Mesodermal cell (in vitro differentiated cells): ENCODE measurements at regions not wholly inside any gene's neighbourhood (a gene's known extent, or its start where the extent isn't known, plus 50 kb on each side); places are given as distances from the start of the nearest gene placed in this dataset.

ENCODE experiments used
- H3K27ac ChIP-seq: 2 replicates; pipeline ENCODE4 v1.7.0; 2013; ENCODE audit warnings: mild to moderate bottlenecking, low read depth, low read length, moderate library complexity; ENCODE audit not compliant: severe bottlenecking
- H3K36me3 ChIP-seq: 2 replicates; pipeline ENCODE4 v1.7.1; 2013; ENCODE audit warnings: mild to moderate bottlenecking, low read length, moderate library complexity; ENCODE audit not compliant: control insufficient read depth, insufficient read depth
- H3K4me1 ChIP-seq: one replicate; pipeline ENCODE4 v1.7.1; 2013; ENCODE audit warnings: mild to moderate bottlenecking, low read length; ENCODE audit not compliant: insufficient read depth, control insufficient read depth, poor library complexity, severe bottlenecking
- H3K4me3 ChIP-seq: 2 replicates; pipeline ENCODE4 v1.7.0; 2013; ENCODE audit warnings: low read length, control low read depth, mild to moderate bottlenecking; ENCODE audit not compliant: insufficient read depth, poor library complexity, severe bottlenecking; ENCODE audit errors: extremely low read depth
- H3K9me3 ChIP-seq: 2 replicates; pipeline ENCODE4 v1.7.1; 2013; ENCODE audit warnings: mild to moderate bottlenecking, low read length, moderate library complexity; ENCODE audit not compliant: control insufficient read depth
- WGBS, 2 experiments: methylation state at CpG; one replicate each; pipeline ENCODE4 v1.1.5; 2013; ENCODE audit warnings: missing lambda C conversion rate in 2 of 2; ENCODE audit not compliant: insufficient coverage in 2 of 2; 5-methylcytosine and 5-hydroxymethylcytosine counted together

DNA sequence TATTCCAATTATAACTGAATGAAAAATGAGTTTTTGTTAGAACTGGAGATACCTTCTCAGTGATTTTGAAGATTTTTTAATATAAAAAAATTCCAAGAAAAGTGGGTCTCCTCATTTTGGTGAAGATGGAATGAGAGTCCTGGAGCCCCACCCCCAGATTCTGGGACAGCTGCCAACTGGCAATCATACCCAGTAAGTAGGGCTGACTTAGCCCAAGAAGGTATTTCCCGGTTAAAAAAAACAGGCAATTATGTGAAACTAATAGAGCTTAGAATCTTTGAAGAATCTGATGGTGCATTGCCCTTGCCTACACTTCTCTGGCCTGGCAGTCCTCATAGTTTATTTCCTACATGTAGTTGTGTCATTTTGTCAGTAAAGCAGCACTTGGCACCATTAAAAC lies 52.8 kb upstream of the VWDE start:
- Histone ChIP-seq H3K4me3 (no peak overlapping the region), H3K9me3 (no peaks in the 10 kb centered on the region), H3K36me3 (no peaks in the 10 kb centered on the region), H3K4me1 (no peaks in the 10 kb centered on the region), H3K27ac (no peak overlapping the region)
- 80 to 100% methylated on average over 1 of the region's 1 CpG for WGBS, 2 experiments

DNA sequence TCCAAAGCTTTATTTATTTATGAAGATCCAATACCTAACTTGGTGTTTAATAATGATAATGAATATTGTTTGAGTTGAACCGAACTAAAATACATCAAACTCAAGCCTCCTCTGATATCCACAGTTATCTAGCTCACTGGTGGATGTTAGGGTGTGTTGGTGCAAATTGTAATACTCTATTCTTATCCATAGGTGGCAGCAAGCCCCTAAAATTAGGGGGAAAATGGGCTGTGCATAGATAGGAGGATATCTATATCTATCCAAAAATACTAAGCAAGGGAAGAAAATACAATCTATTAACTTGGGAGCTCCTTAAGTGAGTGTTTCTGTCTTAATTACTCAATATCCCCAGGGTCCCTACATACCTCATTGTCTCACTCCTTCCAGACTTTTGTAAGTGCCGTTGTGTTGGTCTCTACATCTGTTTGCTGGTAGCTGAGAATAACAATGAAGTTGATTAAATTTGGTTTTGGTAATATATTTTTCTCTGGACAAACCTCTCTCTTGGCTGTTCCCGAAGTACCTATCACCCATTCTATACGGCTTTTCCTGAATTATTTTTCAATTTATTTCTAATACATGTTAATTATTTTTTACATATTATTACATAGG lies 55.0 kb upstream of the VWDE start:
- Histone ChIP-seq H3K36me3 (no peaks in the 10 kb centered on the region), H3K4me1 (no peaks in the 10 kb centered on the region)
- WGBS, 2 experiments, result no CpG with 5 or more reads among the region's 4 CpGs

DNA sequence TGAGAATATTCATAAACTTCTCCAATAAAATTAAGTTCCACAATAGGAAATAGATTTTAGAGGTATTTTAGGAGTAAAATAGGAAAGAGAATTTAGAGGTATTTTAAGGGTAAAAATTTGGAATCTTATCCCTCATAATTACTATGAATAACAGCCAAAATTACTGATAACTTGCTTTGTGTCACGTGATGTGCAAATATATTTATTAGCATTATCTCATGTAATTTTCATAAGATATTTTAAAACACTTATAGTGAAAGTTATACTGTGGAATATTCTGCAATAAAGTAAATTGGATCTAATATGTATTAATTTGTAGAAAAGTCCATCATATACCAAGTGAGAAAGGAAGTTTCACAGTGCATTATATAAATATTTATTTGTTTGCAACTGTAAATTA lies 64.2 kb upstream of the VWDE start:
- Histone ChIP-seq H3K4me1 (no peaks in the 10 kb centered on the region), H3K4me3 (no peak overlapping the region), H3K27ac (no peak overlapping the region), H3K9me3 (no peaks in the 10 kb centered on the region), H3K36me3 (no peaks in the 10 kb centered on the region)
- WGBS, 2 experiments, result no CpG with 5 or more reads among the region's 1 CpG

More for the DNA sequence above, 55.0 kb upstream of the VWDE start:
- Histone ChIP-seq H3K4me3 (no peak overlapping the region), H3K27ac (no peak overlapping the region), H3K9me3 (no peaks in the 10 kb centered on the region)

DNA sequence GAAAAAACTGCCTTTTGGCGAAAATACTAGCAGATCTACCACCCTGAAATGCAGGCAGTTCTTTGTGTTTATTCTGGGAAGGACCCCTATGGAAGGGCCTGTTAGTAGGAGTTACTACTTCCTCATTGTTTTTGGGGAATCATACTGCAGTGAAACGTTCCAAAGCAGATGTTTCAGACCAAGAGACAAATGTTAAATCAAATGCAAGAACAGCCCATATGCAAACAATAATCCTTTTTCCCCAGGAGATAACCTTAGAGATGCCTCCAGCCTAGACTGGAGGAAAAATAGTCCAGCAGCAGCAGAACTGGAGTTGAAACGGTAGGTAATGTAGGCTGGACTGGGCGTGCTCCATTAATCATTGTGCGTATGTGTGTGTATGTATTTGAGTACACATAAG lies 65.9 kb upstream of the VWDE start:
- 89 to 100% methylated on average over 2 to 4 of the region's 5 CpGs for WGBS, 2 experiments
- H3K9me3 ChIP-seq, result no peaks in the 10 kb centered on the region
- H3K36me3 ChIP-seq, result no peaks in the 10 kb centered on the region
- H3K4me1 ChIP-seq, result peaks cover 6% of the 10 kb centered on the region
- H3K4me3 ChIP-seq, result no peak overlapping the region
- H3K27ac ChIP-seq, result no peak overlapping the region

DNA sequence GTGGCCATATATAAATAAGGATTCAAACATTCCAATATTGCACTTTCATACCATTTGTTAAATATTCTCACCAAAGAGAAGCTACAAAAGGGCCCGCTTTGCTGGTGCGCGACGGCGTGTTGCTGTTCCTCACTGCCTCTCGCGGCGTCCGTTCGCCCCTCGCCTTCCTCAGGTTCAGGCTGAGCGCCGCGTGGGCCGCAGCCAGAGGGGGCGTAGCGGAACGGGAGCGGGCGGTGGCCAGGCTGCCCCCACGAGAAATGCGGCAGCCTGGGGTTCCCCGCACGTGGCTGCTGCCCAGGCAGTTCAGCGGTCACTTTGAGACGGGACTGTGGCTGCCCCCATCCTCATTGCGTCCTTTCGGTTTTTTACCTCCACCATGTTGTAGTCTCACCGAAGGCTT lies 67.3 kb upstream of the VWDE start:
- Histone ChIP-seq H3K9me3 (no peaks in the 10 kb centered on the region), H3K36me3 (no peaks in the 10 kb centered on the region), H3K4me3 (no peak overlapping the region), H3K4me1 (peaks cover 11% of the 10 kb centered on the region), H3K27ac (no peak overlapping the region)
- WGBS, 2 experiments, result 96 to 98% methylated on average over 23 of the region's 29 CpGs

DNA sequence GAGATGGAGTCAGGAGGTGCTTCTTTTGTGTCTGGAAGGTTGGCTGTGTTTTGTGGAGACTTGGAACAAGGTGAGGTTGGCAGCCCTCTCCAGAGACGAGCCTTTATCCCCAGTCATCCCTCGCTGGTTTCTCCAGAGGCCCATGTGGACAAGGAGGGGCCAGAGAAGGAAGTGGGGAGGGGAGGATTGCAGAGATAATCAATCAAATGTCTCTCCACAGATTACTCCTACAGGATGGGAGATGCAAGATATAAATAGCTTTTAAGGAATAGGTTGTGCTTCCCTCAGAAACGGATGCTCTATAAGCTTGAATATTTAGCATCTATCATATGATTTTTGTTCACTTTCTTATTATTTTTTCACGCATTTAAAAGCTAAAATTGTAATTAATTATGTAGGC lies 70.4 kb upstream of the VWDE start:
- no peaks in the 10 kb centered on the region for H3K9me3 ChIP-seq
- 80% methylated on average over 1 of the region's 4 CpGs; no CpG with 5 or more reads in 1 of the 2 experiments for WGBS, 2 experiments
- H3K4me3 ChIP-seq, result no peak overlapping the region
- H3K27ac ChIP-seq, result no peak overlapping the region
- no peaks in the 10 kb centered on the region for H3K36me3 ChIP-seq
- H3K4me1 ChIP-seq, result peaks cover 11% of the 10 kb centered on the region

DNA sequence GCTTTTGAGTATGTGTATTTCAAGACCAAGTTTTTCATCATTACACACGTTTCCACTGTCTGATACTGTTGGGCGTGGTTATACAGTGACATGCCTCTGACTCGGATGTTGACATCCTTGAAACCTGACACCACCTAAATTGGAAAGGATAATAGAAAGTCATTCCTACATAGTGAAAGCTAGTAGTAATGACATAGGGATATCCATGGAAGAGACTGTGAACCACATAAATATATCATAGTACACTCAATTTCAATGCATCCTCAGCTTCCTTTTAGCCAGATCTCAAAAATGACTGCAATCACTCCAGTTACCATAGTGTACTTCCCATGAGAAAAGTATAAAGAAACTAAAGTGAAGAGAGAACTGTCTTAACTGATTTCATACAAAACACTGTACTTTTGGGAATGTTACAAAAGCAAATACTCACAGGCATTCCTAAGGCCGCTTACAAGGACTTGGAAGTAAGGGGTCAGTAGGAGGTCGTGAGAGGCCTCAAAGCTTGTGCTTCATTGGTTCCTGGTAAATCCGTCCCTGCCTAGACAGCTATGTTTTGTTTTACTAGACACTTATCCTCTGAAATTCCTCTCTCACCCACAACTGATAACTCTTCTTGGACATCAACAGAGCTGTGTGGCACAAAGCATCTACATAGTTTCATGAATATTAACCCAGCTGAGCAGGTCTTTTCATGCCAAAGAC lies 71.8 kb upstream of the VWDE start:
- Histone ChIP-seq H3K36me3 (no peaks in the 10 kb centered on the region), H3K4me3 (no peak overlapping the region), H3K9me3 (no peaks in the 10 kb centered on the region), H3K4me1 (peaks cover 11% of the 10 kb centered on the region), H3K27ac (peak overlapping the region; percentile 66)
- WGBS, 2 experiments, result 29 to 65% methylated on average over 1 to 3 of the region's 6 CpGs

DNA sequence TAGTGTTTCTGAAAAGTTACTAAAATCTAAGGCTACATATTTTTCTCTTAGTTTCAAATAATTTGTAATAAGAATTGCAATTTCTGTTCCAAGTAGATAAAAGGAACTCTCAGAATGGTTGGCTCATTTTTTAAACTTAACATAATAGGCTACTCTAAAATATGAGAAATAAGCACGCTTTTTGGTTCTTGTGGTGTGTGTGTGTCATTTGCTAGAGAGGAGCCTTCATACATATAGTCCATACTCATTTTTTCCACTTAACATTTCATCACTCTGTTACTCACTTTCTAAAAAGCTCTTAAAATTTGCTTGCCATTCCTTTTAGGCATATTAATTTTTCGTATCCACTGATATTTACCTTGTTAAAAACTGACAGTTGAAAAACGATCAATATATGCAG lies 74.0 kb upstream of the VWDE start:
- Histone ChIP-seq H3K4me3 (no peak overlapping the region), H3K27ac (no peak overlapping the region), H3K9me3 (no peaks in the 10 kb centered on the region), H3K36me3 (no peaks in the 10 kb centered on the region), H3K4me1 (peaks cover 11% of the 10 kb centered on the region)
- 83 to 87% methylated on average over 1 to 2 of the region's 3 CpGs for WGBS, 2 experiments

DNA sequence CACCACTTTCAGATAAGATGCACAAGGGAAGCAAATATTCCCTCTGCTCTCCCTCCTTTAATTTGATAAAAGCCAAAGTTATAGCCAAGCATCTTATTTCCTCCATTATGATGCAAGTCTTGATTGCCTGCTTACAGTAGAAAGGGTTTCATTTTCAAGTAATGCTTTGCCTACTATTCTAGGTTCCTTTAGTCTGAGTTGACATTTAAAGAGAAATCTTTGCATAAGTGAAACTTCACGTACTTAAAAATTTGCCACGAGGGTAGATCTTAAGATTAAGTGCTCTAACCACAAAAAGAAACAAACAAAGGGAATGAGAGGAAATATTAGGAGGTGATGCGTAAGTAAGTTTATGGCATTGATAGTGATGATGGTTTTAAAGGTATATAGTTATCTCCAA lies 78.1 kb upstream of the VWDE start:
- WGBS, 2 experiments, result no CpG with 5 or more reads among the region's 3 CpGs
- H3K9me3 ChIP-seq, result no peaks in the 10 kb centered on the region
- H3K4me3 ChIP-seq, result no peak overlapping the region
- H3K4me1 ChIP-seq, result no peaks in the 10 kb centered on the region
- no peak overlapping the region for H3K27ac ChIP-seq
- H3K36me3 ChIP-seq, result no peaks in the 10 kb centered on the region

DNA sequence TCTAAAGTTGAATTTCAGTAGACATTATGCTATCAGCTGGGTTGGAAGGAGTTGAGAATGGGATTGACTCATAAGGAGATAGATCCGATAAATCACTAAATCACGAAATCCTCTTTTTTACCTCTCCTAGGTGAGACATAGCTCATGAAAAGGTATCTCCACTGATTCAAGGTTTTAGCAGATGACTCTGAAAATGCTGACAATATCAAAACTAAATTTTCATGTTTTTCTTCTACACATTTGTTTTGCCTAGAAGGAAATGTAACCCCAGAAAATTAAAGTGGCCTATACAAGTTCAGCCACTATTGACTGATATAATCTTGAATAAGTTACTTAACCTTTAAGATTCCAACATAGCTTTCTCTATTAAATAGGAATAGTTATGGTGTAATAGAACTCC lies 82.2 kb upstream of the VWDE start:
- H3K4me3 ChIP-seq, result no peak overlapping the region
- H3K27ac ChIP-seq, result no peak overlapping the region
- no peaks in the 10 kb centered on the region for H3K36me3 ChIP-seq
- WGBS, 2 experiments, result 90% methylated on average over 2 of the region's 2 CpGs; no CpG with 5 or more reads in 1 of the 2 experiments
- H3K9me3 ChIP-seq, result no peaks in the 10 kb centered on the region
- no peaks in the 10 kb centered on the region for H3K4me1 ChIP-seq

DNA sequence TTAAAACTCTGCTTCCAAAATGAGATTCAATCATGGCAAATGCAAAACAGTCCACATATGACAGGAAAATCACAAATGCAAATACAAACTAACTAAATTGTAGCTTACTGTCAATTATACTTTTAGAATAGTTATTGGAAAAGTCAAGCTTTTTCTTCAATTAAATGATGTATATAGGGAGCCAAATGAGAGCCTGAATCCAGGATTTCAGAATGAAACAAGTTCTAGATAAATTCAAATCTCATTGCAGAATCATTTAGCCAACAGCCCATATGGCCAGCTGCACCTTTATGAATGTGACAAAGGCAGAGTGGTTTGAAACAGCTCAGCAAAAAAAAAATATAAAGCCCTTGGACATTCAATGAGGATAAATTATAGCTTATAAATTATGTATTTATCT lies 82.2 kb upstream of the SCIN start:
- Histone ChIP-seq H3K9me3 (no peaks in the 10 kb centered on the region), H3K36me3 (no peaks in the 10 kb centered on the region), H3K4me3 (no peak overlapping the region), H3K27ac (no peak overlapping the region), H3K4me1 (no peaks in the 10 kb centered on the region)
